ENCODE measurements at regions not wholly inside any gene's neighbourhood (a gene's known extent, or its start where the extent isn't known, plus 50 kb on each side); places are given as distances from the start of the nearest gene placed in this dataset.

DNA sequence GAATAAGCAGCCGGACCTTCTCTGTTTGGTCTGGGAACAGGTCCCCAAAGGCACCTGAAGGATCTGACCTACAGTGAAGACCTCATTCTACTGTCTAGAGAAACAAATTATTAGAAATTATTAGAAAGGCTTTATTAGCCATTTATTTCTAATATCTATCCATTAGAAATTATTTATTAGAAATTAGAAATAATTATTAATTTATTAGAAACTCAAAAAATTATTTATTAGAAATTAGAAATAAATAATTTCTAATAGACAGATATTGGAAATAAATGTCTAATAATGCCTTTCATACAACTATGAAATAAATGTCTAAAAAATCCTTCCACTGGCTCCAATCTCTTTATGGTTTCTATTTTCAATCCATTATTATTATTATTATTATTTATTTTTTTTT is 285.7 kb upstream of the ERCC4 start:
- Mint-ChIP-seq H3K27me3 (no peaks in the 10 kb centered on the region), H3K4me1 (peaks cover 0 to 1% (median 0%) of the 10 kb centered on the region in 4 donors), H3K4me3 (no peak overlapping the region), H3K27ac (no peak overlapping the region), H3K9me3 (peaks cover 0 to 8% (median 2%) of the 10 kb centered on the region in 8 donors), H3K36me3 (no peaks in the 10 kb centered on the region)
- POLR2A ChIA-PET (ENCODE audit: partially characterized antibody): no interaction called here
- Histone ChIP-seq H3K4me3 (ENCODE audit: low read length in 2 of 2) (no peak overlapping the region), H3K36me3 (ENCODE audit: insufficient read depth, low read length) (no peaks in the 10 kb centered on the region), H3K27ac (ENCODE audit: low read depth, low read length) (no peak overlapping the region), H3K27me3 (ENCODE audit: insufficient read depth, low read length) (no peaks in the 10 kb centered on the region), H3K4me1 (ENCODE audit: insufficient read depth, low read length) (no peaks in the 10 kb centered on the region), H3K9me3 (ENCODE audit: control insufficient read depth in 1 of 2, low read length in 2 of 2) (no peaks in the 10 kb centered on the region)
- CTCF ChIA-PET (ENCODE audit: partially characterized antibody): no interaction called here
- intact Hi-C loops (cut with micrococcal nuclease): no loop called here
- DNase-seq: no peak

DNA sequence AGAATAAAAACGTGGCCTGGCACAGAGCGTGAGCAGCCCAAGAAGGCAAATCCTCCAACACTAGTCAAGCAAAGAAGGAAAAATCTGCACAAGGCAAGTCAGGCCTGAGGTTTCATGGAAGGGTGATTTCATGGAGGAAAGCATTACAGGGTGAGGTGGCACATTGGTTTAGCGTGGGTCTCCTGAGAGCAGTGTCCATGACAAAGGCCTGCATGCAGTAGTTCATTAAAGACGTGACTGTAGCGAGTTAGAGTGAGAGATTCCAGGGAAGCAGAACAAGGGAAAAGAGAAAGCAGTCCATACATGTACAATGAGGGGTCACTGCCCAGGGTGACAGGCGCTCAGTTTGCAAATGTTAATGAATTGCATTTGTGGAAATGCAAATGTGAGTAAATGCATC is 285.0 kb upstream of the ERCC4 start:
- Mint-ChIP-seq H3K9me3 (peaks cover 0 to 8% (median 2%) of the 10 kb centered on the region in 8 donors), H3K4me1 (peaks cover 0 to 1% (median 0%) of the 10 kb centered on the region in 4 donors), H3K36me3 (no peaks in the 10 kb centered on the region), H3K27ac (no peak overlapping the region), H3K4me3 (no peak overlapping the region), H3K27me3 (no peaks in the 10 kb centered on the region)
- Histone ChIP-seq H3K4me3 (ENCODE audit: low read length in 2 of 2) (no peak overlapping the region), H3K4me1 (ENCODE audit: insufficient read depth, low read length) (no peaks in the 10 kb centered on the region), H3K27me3 (ENCODE audit: insufficient read depth, low read length) (no peaks in the 10 kb centered on the region), H3K9me3 (ENCODE audit: control insufficient read depth in 1 of 2, low read length in 2 of 2) (no peaks in the 10 kb centered on the region), H3K36me3 (ENCODE audit: insufficient read depth, low read length) (no peaks in the 10 kb centered on the region), H3K27ac (ENCODE audit: low read depth, low read length) (no peak overlapping the region)
- intact Hi-C loops (cut with micrococcal nuclease): no loop called here
- ChIA-PET POLR2A (ENCODE audit: partially characterized antibody) (no interaction called here), CTCF (ENCODE audit: partially characterized antibody) (no interaction called here)
- no peak for DNase-seq

DNA sequence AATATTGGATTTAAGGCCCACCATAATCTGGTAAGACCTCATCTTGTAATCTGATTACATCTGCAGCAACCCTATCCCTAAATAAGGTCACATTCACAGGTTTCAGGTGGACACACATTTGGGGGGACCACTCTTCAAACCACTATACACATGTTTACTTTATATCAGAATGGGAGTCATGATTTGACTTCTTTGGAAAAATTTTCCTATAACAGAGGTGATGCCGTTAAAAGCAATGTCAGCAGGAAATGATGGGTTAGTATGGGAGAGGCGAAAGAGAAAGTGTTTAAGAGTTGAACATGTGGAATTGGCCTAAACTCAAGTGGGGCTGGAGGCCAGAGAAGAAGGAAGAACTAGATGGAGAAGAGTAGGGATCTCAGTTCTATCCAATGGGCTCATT is 281.7 kb upstream of the ERCC4 start:
- Histone ChIP-seq H3K4me3 (ENCODE audit: low read length in 2 of 2) (no peak overlapping the region), H3K9me3 (ENCODE audit: control insufficient read depth in 1 of 2, low read length in 2 of 2) (no peaks in the 10 kb centered on the region), H3K36me3 (ENCODE audit: insufficient read depth, low read length) (no peaks in the 10 kb centered on the region), H3K27ac (ENCODE audit: low read depth, low read length) (no peak overlapping the region), H3K27me3 (ENCODE audit: insufficient read depth, low read length) (no peaks in the 10 kb centered on the region), H3K4me1 (ENCODE audit: insufficient read depth, low read length) (no peaks in the 10 kb centered on the region)
- H3K4me1 Mint-ChIP-seq: no peaks in the 10 kb centered on the region
- no peaks in the 10 kb centered on the region for H3K36me3 Mint-ChIP-seq
- ChIA-PET POLR2A (ENCODE audit: partially characterized antibody) (no interaction called here), CTCF (ENCODE audit: partially characterized antibody) (no interaction called here)
- peaks cover 0 to 8% (median 3%) of the 10 kb centered on the region in 8 donors for H3K9me3 Mint-ChIP-seq
- DNase-seq: no peak
- H3K4me3 Mint-ChIP-seq: no peak overlapping the region
- no peaks in the 10 kb centered on the region for H3K27me3 Mint-ChIP-seq
- intact Hi-C loops (cut with micrococcal nuclease): no loop called here
- no peak overlapping the region for H3K27ac Mint-ChIP-seq

DNA sequence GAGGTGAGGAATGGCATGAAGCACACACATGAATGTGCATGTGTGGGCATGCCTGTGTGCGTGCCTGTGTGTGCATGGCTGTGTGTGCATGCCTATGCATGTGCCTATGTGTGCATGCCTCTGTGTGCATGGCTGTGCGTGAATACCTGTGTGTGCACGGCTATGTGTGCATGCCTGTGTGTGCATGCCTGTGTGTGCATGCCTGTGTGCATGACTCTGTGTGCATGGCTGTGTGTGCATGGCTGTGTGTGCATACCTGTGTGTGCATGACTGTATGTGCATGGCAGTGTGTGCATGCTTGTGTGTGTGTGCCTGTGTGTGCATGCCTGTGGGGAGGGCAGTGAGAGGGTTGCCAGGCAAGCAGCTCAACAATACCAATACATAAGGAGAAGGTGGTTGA is 276.5 kb upstream of the ERCC4 start:
- no peaks in the 10 kb centered on the region for H3K27me3 ChIP-seq (ENCODE audit: insufficient read depth, low read length)
- H3K27me3 Mint-ChIP-seq: no peaks in the 10 kb centered on the region
- H3K4me1 Mint-ChIP-seq: no peaks in the 10 kb centered on the region
- H3K4me3 Mint-ChIP-seq: no peak overlapping the region
- DNase-seq: no peak
- no peaks in the 10 kb centered on the region for H3K36me3 ChIP-seq (ENCODE audit: insufficient read depth, low read length)
- intact Hi-C loops (cut with micrococcal nuclease): no loop called here
- H3K27ac ChIP-seq (ENCODE audit: low read depth, low read length): no peak overlapping the region
- no peak overlapping the region for H3K4me3 ChIP-seq (ENCODE audit: low read length in 2 of 2)
- no peaks in the 10 kb centered on the region for H3K4me1 ChIP-seq (ENCODE audit: insufficient read depth, low read length)
- no peaks in the 10 kb centered on the region for H3K36me3 Mint-ChIP-seq
- no peaks in the 10 kb centered on the region for H3K9me3 ChIP-seq (ENCODE audit: control insufficient read depth in 1 of 2, low read length in 2 of 2)
- POLR2A ChIA-PET (ENCODE audit: partially characterized antibody): no interaction called here
- H3K9me3 Mint-ChIP-seq: peaks cover 0 to 5% (median 2%) of the 10 kb centered on the region in 8 donors
- CTCF ChIA-PET (ENCODE audit: partially characterized antibody): no interaction called here
- no peak overlapping the region for H3K27ac Mint-ChIP-seq

DNA sequence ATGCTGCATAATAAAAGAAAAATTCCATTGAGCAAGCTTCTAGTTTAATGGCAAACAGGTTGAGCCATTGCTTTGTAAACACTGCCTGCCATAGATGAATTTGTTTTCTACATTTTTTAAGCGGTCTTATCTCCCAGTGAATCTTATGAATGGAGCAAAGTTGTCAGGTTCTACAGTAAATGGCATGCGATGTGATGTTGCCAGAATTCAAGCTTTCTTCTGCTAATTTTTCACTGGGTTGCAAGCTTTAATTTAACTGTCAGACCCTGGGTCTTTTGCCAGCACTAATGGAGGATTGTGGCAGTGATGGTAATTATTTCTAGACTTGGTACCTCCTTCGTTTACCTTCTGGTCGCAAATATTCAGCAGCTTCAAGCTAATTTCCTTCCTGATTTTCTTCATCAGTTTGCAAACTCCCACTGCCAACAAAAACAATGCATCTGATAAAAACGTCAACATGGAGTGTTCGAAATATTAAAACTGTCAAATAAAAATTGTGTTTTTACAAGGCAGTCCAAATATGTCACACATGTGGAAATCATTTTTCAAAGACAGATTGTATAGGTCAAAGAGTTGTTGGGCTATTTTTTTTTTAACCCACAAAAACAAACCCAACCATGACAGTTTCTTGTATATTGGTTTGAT is 274.2 kb upstream of the ERCC4 start:
- Histone ChIP-seq H3K27ac (ENCODE audit: low read depth, low read length) (no peak overlapping the region), H3K36me3 (ENCODE audit: insufficient read depth, low read length) (no peaks in the 10 kb centered on the region), H3K4me3 (ENCODE audit: low read length in 2 of 2) (no peak overlapping the region), H3K4me1 (ENCODE audit: insufficient read depth, low read length) (no peaks in the 10 kb centered on the region), H3K27me3 (ENCODE audit: insufficient read depth, low read length) (no peaks in the 10 kb centered on the region), H3K9me3 (ENCODE audit: control insufficient read depth in 1 of 2, low read length in 2 of 2) (no peaks in the 10 kb centered on the region)
- Mint-ChIP-seq H3K9me3 (peaks cover 0 to 5% (median 1%) of the 10 kb centered on the region in 8 donors), H3K4me3 (no peak overlapping the region), H3K27me3 (peaks cover 0 to 3% of the 10 kb centered on the region in 2 donors), H3K27ac (no peak overlapping the region), H3K4me1 (no peaks in the 10 kb centered on the region), H3K36me3 (no peaks in the 10 kb centered on the region)
- CTCF ChIA-PET (ENCODE audit: partially characterized antibody): no interaction called here
- POLR2A ChIA-PET (ENCODE audit: partially characterized antibody): no interaction called here
- intact Hi-C loops (cut with micrococcal nuclease): no loop called here
- no peak for DNase-seq

DNA sequence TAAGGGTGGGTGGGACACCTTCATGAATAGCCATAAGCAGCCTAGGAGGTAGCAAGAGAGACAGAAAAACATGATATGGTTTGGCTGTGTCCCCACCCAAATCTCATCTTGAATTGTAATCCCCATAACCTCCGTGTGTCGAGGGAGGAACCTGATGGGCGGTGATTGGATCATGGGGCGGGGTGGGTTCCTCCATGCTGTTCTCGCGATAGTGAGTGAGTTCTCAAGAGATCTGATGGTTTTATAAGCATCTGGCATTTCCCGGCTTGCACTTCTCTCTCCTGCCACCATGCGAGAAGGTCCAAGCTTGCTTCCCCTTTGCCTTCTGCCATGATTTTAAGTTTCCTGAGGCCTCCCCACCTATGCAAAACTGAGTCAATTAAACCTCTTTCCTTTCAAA is 259.1 kb upstream of the ERCC4 start:
- no peak overlapping the region for H3K4me3 ChIP-seq (ENCODE audit: low read length in 2 of 2)
- H3K27ac Mint-ChIP-seq: no peak overlapping the region
- H3K27ac ChIP-seq (ENCODE audit: low read depth, low read length): no peak overlapping the region
- H3K27me3 Mint-ChIP-seq: peaks cover 0 to 1% of the 10 kb centered on the region in 2 donors
- DNase-seq: no peak
- no peaks in the 10 kb centered on the region for H3K4me1 Mint-ChIP-seq
- POLR2A ChIA-PET (ENCODE audit: partially characterized antibody): no interaction called here
- CTCF ChIA-PET (ENCODE audit: partially characterized antibody): no interaction called here
- no peaks in the 10 kb centered on the region for H3K27me3 ChIP-seq (ENCODE audit: insufficient read depth, low read length)
- intact Hi-C loops (cut with micrococcal nuclease): no loop called here
- H3K4me1 ChIP-seq (ENCODE audit: insufficient read depth, low read length): no peaks in the 10 kb centered on the region
- H3K4me3 Mint-ChIP-seq: no peak overlapping the region
- no peaks in the 10 kb centered on the region for H3K9me3 ChIP-seq (ENCODE audit: control insufficient read depth in 1 of 2, low read length in 2 of 2)
- H3K36me3 ChIP-seq (ENCODE audit: insufficient read depth, low read length): no peaks in the 10 kb centered on the region
- H3K36me3 Mint-ChIP-seq: no peaks in the 10 kb centered on the region
- H3K9me3 Mint-ChIP-seq: peaks cover 0 to 2% (median 0%) of the 10 kb centered on the region in 8 donors

DNA sequence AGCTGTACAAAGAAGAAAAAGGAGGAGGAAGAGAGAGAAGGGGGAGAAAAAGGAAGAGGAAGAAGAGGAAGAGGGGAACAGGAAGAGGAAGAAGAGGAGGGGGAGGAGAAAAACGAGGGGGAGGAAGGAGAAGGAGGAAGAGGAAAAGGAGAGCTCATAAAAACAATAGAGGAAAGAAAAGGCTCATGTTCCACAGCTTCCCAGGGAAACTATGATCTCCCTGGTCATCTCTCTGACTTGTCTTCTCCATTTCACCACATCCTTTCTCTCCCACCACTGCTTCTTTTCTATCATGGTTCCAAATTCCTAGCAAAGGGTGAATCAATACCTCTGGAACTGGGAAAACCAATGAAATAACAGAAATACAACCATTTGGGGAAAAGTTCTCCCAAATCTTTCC is 254.1 kb upstream of the ERCC4 start:
- H3K4me3 ChIP-seq (ENCODE audit: low read length in 2 of 2): no peak overlapping the region
- Mint-ChIP-seq H3K9me3 (peaks cover 0 to 3% (median 0%) of the 10 kb centered on the region in 8 donors), H3K4me3 (no peak overlapping the region), H3K4me1 (no peaks in the 10 kb centered on the region), H3K36me3 (no peaks in the 10 kb centered on the region), H3K27ac (no peak overlapping the region), H3K27me3 (peaks cover 0 to 5% of the 10 kb centered on the region in 2 donors)
- no peaks in the 10 kb centered on the region for H3K9me3 ChIP-seq (ENCODE audit: control insufficient read depth in 1 of 2, low read length in 2 of 2)
- no peak overlapping the region for H3K27ac ChIP-seq (ENCODE audit: low read depth, low read length)
- POLR2A ChIA-PET (ENCODE audit: partially characterized antibody): no interaction called here
- DNase-seq: no peak
- no peaks in the 10 kb centered on the region for H3K36me3 ChIP-seq (ENCODE audit: insufficient read depth, low read length)
- CTCF ChIA-PET (ENCODE audit: partially characterized antibody): no interaction called here
- no peaks in the 10 kb centered on the region for H3K27me3 ChIP-seq (ENCODE audit: insufficient read depth, low read length)
- intact Hi-C loops (cut with micrococcal nuclease): no loop called here
- no peaks in the 10 kb centered on the region for H3K4me1 ChIP-seq (ENCODE audit: insufficient read depth, low read length)

DNA sequence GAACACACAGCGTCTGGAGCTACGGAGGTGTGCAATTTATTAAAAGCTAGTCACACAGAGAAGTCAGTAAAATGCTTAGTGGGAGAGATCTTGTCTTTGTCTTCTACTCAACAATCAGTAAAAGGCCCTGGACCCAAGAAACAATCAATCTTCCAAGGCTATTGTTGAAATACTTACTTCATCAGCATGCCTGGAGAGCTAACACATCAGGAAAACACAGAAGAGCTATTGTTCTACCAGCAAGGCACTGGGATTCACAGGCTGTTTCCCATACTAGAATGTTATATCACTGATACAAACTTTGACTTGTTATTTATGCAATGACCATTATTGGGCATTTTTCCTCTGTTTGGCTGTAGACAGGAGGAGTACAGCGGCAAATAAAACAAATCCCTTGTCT is 247.8 kb upstream of the ERCC4 start:
- ChIA-PET POLR2A (ENCODE audit: partially characterized antibody) (no interaction called here), CTCF (ENCODE audit: partially characterized antibody) (no interaction called here)
- Mint-ChIP-seq H3K36me3 (no peaks in the 10 kb centered on the region), H3K9me3 (peaks cover 0 to 8% (median 3%) of the 10 kb centered on the region in 8 donors), H3K27me3 (peaks cover 0 to 3% of the 10 kb centered on the region in 2 donors), H3K27ac (no peak overlapping the region), H3K4me1 (no peaks in the 10 kb centered on the region), H3K4me3 (no peak overlapping the region)
- no peak overlapping the region for H3K4me3 ChIP-seq (ENCODE audit: low read length in 2 of 2)
- H3K27me3 ChIP-seq (ENCODE audit: insufficient read depth, low read length): no peaks in the 10 kb centered on the region
- H3K4me1 ChIP-seq (ENCODE audit: insufficient read depth, low read length): no peaks in the 10 kb centered on the region
- intact Hi-C loops (cut with micrococcal nuclease): no loop called here
- no peaks in the 10 kb centered on the region for H3K9me3 ChIP-seq (ENCODE audit: control insufficient read depth in 1 of 2, low read length in 2 of 2)
- DNase-seq: no peak
- H3K36me3 ChIP-seq (ENCODE audit: insufficient read depth, low read length): no peaks in the 10 kb centered on the region
- H3K27ac ChIP-seq (ENCODE audit: low read depth, low read length): no peak overlapping the region
